Peyer's patch (tissue), 4 donors: ENCODE measurements at regions not wholly inside any gene's neighbourhood (a gene's known extent, or its start where the extent isn't known, plus 50 kb on each side); places are given as distances from the start of the nearest gene placed in this dataset.

Experiments
- CTCF ChIP-seq, 6 experiments: fragments of 450-650 bp in 4 of 6; fragments of 200-600 bp in 2 of 6; sonication (generic) in 1 of 6; IDR thresholded peaks; one replicate each; pipeline ENCODE4 v1.5.1; 2017 to 2019; ENCODE audit warnings: antibody characterized with exemption in 6 of 6, mild to moderate bottlenecking in 3 of 6, moderate library complexity in 1 of 6
- POLR2A ChIP-seq, 2 donors: fragments of 450-650 bp; IDR thresholded peaks; one replicate each; pipeline ENCODE4 v1.5.1; 2017; ENCODE audit warnings: antibody characterized with exemption in 2 of 2, mild to moderate bottlenecking in 2 of 2, moderate library complexity in 2 of 2

- TF ChIP-seq CTCF (IDR thresholded peaks at IDR 0.05) (no peak), POLR2A (IDR thresholded peaks at IDR 0.05) (no peak)
These were observed 199.4 kb downstream of the CYRIA start for GRCh38 chr2:16466133-16466820.
